Psoas muscle (tissue), 7 donors: ENCODE measurements at regions not wholly inside any gene's neighbourhood (a gene's known extent, or its start where the extent isn't known, plus 50 kb on each side); places are given as distances from the start of the nearest gene placed in this dataset.

Experiments used
- ATAC-seq, 4 donors: fragments of 200-7000 bp; cut with Tn5 transposase; one replicate each; pipeline ENCODE4 v1.9.1; 2020; ENCODE audit warnings: moderate library complexity in 3 of 4, mild to moderate bottlenecking in 2 of 4
- DNase-seq, 2 donors: peaks; one replicate each; pipeline ENCODE4 v3.0.0-alpha.2; 2020
- H3K27ac ChIP-seq: fragments of 200-600 bp; one replicate; pipeline ENCODE4 v1.8.0; 2022
- H3K27me3 ChIP-seq, 3 donors: fragments of 200-600 bp in 1 of 3; one replicate each; pipeline versions ENCODE4 v1.6.1 to v1.8.0; 2013 to 2022; ENCODE audit warnings: low read length in 2 of 3, mild to moderate bottlenecking in 2 of 3, moderate library complexity in 1 of 3; ENCODE audit not compliant: insufficient read depth in 3 of 3
- H3K36me3 ChIP-seq, 2 donors: fragments of 200-600 bp in 1 of 2; one replicate each; pipeline versions ENCODE4 v1.6.1 to v1.8.0; 2013 to 2022; ENCODE audit warnings: low read depth in 1 of 2, mild to moderate bottlenecking in 1 of 2, moderate library complexity in 1 of 2; ENCODE audit not compliant: insufficient read depth in 1 of 2
- H3K4me1 ChIP-seq: fragments of 200-600 bp; one replicate; pipeline ENCODE4 v1.8.0; 2022
- H3K4me3 ChIP-seq: fragments of 200-600 bp; one replicate; pipeline ENCODE4 v1.8.0; 2022; ENCODE audit warnings: mild to moderate bottlenecking
- H3K9me3 ChIP-seq: fragments of 200-600 bp; one replicate; pipeline ENCODE4 v1.8.0; 2022
- CTCF ChIP-seq: fragments of 200-600 bp; IDR thresholded peaks from one replicate; pipeline ENCODE4 v1.8.0; 2022; ENCODE audit warnings: antibody characterized with exemption
- WGBS, 3 donors: extraction: QIAGEN DNeasy Blood & Tissue Kit; methylation state at CpG; one replicate each; pipeline versions ENCODE4 v1.1.6 to v1.1.7; 2013; 5-methylcytosine and 5-hydroxymethylcytosine counted together
- intact Hi-C, 2 donors: fragments of 100-400 bp; cut with DNase I; formaldehyde crosslinking; loops; one replicate each; pipeline versions ENCODE4 v1.11.0 to v1.14.2; 2022
- donor health status: healthy with polysubstance abuse.
- donor health status: DM: no; HTN: no; CAD: no; lungs with moderate emphysema.
- donor health status: Bipolar disorder and iron deficiency.
- donor health status: healthy.
- donor health status: DM: yes; HTN: yes; CAD: no.
- donor health status: DM: no; HTN: no; CAD: no.
- donor health status: DM: yes; HTN: yes; CAD: no.

- WGBS, 3 donors, result 55 to 56% (median 55%) methylated on average over 7 of the region's 7 CpGs
- ATAC-seq (no peak), DNase-seq (no peak)
- Histone ChIP-seq H3K27me3 (peaks cover 0 to 2% (median 0%) of the 10 kb centered on the region in 3 donors), H3K4me1 (no peaks in the 10 kb centered on the region), H3K4me3 (no peak overlapping the region), H3K9me3 (no peaks in the 10 kb centered on the region), H3K27ac (no peak overlapping the region), H3K36me3 (no peaks in the 10 kb centered on the region)
- intact Hi-C loops, result no loop called here
- TF ChIP-seq CTCF, result no peak
Observed at GRCh38 chr3:72044231-72044855, 259.4 kb upstream of the PROK2 start.

- intact Hi-C loops, result no loop called here
- WGBS, 3 donors, result 91 to 96% (median 95%) methylated on average over 3 of the region's 3 CpGs
- no peak for TF ChIP-seq CTCF
- Histone ChIP-seq H3K9me3 (no peaks in the 10 kb centered on the region), H3K27me3 (peaks cover 0 to 2% (median 0%) of the 10 kb centered on the region in 3 donors), H3K27ac (no peak overlapping the region), H3K4me1 (no peaks in the 10 kb centered on the region), H3K36me3 (no peaks in the 10 kb centered on the region), H3K4me3 (no peak overlapping the region)
- ATAC-seq, result no peak
- no peak for DNase-seq
Observed at GRCh38 chr3:72043204-72044133, 258.5 kb upstream of the PROK2 start.

GRCh38 chr3:72042397-72043203, 257.7 kb upstream of the PROK2 start:
- ATAC-seq, result no peak
- Histone ChIP-seq H3K27me3 (peaks cover 0 to 2% (median 0%) of the 10 kb centered on the region in 3 donors), H3K4me1 (no peaks in the 10 kb centered on the region), H3K9me3 (no peaks in the 10 kb centered on the region), H3K36me3 (no peaks in the 10 kb centered on the region), H3K4me3 (no peak overlapping the region), H3K27ac (no peak overlapping the region)
- no peak for DNase-seq
- intact Hi-C loops, result no loop called here
- no peak for TF ChIP-seq CTCF
- 90 to 92% (median 91%) methylated on average over 7 of the region's 7 CpGs for WGBS, 3 donors

- Histone ChIP-seq H3K4me1 (no peaks in the 10 kb centered on the region), H3K27me3 (peaks cover 0 to 2% (median 0%) of the 10 kb centered on the region in 3 donors), H3K27ac (no peak overlapping the region), H3K9me3 (no peaks in the 10 kb centered on the region), H3K36me3 (no peaks in the 10 kb centered on the region), H3K4me3 (no peak overlapping the region)
- intact Hi-C loops, result no loop called here
- TF ChIP-seq CTCF, result no peak
- DNase-seq (no peak), ATAC-seq (peak in 1 of 4 donors; percentile 40)
- 3 to 19% (median 19%) methylated on average over 3 of the region's 3 CpGs for WGBS, 3 donors
Observed at GRCh38 chr3:72041511-72041910, 256.6 kb upstream of the PROK2 start.
